NCI-H2196 (cell line): ENCODE measurements at regions not wholly inside any gene's neighbourhood (a gene's known extent, or its start where the extent isn't known, plus 50 kb on each side); places are given as distances from the start of the nearest gene placed in this dataset.
"Not testable (repeated sequence)": the region's sequence is repeated elsewhere in the genome, so short reads cannot be mapped to it uniquely, and the experiment has no call there.

ENCODE experiments used
- DNase-seq: peaks from one replicate; lab custom pipeline; 2025; ENCODE audit not compliant: unreplicated experiment; lab: John Stamatoyannopoulos, UW

GRCh38 chr2:95685513-95685912 lies 93.7 kb downstream of the TRIM43 start:
- no peak for DNase-seq

- DNase-seq = not testable (repeated sequence)
These were observed 94.4 kb downstream of the TRIM43 start for GRCh38 chr2:95686056-95686825.

DNA sequence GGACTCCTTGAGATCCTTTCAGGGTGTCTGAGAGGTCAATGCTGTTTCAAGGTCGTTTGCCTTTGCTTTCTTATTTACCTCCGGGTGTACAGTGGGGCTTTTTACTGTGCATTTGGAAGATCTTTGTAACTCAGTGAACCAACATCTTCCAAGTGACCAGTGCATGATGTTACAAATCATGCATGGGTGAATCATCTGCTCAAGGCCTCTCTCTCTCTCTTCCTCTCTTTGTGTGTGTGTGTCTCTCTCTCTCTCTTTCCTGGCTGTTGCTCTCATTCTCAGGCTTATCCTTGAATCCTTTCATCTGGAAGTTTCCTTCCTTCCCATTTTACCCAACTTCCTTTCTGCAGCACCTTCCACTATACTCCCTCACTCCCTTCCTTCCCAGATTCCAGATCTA lies 96.1 kb downstream of the TRIM43 start:
- DNase-seq = not testable (repeated sequence)

DNA sequence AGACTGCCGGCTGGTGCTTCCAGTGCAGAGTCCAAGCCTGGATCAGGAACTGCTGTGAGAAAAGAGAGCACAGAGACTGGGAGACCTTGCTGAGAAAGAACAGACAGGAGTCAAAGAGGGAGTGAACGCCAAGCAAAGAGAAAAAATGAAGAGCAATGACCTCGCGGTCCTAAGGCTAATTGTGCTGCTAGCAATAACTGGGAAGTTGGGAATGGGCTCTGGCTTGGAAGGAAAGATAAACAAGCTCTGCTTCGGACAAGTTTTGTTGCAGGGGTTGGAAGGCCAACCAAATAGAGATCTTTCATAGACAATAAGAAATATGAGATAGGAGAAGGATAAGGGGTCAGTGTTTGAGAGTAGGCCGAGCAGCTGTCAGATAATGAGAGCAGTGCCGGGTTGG lies 99.4 kb downstream of the TRIM43 start:
- DNase-seq = not testable (repeated sequence)

- not testable (repeated sequence) for DNase-seq
These were observed 101.5 kb downstream of the TRIM43 start for GRCh38 chr2:95693071-95693846.

DNA sequence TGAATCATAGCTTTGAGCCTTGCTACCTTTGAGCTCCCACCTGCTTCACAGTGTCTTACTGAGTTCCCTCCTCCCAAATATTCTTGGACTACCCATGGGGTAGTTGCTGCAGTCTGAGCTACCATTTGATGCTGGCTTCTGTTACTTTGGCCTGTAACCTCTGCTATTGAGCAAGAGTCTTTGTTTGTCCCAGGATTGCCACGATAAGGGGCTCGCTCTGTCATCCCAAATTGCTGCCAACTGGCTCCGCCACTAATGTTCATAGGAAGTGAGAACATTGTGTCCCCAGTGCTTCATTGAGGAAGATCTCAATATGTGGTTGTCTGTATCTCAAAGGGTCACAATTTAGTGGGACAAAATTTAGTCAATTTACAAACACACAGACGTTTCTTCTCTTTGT lies 103.8 kb downstream of the TRIM43 start:
- no peak for DNase-seq

DNA sequence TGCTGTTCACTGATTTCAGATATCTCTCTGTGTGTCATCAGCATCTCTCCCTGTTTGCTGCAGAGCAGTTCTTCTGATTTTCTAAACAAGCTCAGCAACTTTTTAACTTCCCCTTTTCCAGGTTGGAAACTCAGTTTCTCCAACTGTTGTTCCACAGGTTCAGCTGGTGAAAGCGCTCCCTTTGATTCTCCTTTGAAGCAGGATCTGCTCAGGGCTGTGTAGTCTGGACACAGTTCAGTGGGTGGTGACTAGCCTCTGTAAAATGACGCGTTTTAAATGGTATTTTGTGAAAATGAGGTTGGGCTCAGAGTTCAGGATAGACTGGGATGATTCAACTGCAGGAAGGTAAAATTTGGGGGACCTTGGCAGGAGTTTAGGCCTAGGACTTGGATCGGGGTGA lies 106.3 kb downstream of the TRIM43 start:
- DNase-seq = no peak

- not testable (repeated sequence) for DNase-seq
These were observed 107.7 kb downstream of the TRIM43 start for GRCh38 chr2:95699201-95700184.

DNA sequence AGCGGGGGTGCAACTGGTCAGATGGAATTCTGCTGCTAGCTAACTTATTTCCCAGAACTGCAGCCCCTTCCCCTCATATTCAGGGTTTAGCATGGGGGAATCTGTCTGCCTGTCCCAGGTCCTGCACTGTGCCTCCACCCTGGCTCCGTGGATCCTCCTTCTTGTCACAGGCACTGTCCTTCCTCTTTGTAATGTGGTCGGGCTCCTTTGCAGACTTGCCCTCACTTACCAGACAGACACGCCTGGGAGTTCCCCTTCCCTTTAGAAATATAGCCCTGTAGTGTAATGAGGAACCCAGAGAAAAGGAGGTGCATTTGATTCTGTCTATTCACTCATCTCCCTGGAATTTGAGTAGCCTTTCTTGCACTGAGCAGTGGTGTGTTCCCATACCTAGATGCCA lies 108.7 kb downstream of the TRIM43 start:
- no peak for DNase-seq

DNA sequence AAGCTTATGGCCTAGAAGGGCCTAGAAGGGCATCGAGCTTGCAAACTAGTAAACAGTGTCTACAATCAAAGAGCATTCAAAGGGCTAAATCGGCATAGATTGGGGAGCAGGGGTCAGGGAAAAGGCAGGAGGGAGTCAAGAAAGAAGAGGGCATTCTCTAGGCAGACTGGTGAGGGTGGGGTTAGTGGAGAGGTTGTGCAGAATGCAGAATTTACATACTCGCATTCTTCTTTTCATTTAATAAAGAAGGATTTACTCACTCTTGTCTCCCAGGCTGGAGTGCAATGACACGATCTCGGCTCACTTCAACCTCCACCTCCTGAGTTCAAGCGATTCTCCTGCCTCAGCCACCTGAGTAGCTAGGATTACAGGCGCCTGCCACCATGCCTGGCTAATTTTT lies 110.7 kb downstream of the TRIM43 start:
- DNase-seq = no peak

GRCh38 chr2:95707161-95707560 lies 115.4 kb downstream of the TRIM43 start:
- DNase-seq = not testable (repeated sequence)

DNA sequence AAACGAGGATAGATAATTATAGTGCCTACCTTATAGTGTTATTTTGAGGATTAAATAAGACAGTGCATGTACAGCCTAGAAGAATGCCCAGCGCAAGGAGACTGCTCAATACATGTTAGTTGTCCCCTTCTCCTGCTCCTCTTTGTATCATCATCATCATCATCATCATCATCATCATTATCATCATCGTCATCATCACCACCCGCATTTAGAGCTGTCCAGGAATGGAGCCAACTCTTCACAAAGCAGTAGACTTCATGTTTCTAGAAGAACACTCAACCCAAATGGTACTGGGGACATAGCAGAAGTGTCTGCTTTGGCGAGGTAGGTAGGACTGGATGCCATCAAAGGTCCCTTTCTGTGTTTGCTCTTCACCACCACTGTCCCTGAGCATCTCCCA lies 116.0 kb downstream of the TRIM43 start:
- DNase-seq = no peak

DNA sequence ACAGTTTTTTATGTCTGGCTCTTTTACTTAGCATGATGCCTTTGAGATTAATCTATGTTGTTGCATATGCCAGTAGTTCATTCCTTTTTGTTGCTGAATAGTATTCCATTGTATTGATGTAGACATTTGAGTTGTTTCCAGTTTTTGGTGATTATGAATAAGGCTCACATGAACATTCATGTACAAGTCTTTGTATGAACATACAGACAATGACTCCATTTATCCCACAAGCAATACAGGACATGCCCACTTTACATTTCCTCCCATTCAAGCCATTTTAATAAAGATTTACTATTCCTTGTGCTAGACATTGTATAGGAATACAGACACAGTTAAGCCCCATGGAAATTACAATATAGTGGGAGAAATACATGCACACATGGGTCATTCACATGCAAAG lies 118.0 kb downstream of the TRIM43 start:
- no peak for DNase-seq

DNA sequence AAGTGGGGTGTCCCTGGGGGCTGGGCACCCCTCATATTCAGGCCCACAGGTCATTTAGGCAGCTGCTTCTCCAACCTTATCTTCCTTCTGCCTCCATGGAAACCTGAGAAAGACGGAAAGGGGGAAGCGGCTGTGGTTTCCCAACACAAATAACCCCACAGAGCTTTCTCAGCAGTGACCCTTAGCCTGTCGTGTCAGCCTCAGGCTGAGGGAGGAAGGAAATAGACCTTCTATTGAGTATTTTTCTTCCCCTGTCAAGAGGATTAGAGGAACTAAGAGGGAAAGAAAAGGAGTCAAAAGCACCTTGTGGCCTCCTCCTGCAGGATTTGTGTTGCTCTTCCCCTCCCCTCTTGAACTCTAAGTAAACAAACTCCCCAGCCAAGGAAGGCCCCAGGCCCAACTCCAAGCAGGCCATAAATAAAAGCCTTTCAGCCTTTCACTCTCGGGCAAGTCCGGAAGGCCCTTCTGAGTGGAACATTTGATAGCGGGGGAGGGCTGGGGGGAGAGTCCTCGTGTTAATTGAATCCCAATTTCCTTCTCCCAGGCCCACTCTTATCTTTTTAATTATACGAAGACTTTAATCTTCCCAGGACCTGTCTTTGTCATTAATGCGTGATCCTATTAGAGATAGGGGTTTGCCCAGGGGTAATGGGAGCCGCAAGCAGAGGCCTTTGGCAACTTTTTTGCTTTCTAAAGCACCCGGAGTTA lies 121.8 kb downstream of the TRIM43 start:
- DNase-seq = not testable (repeated sequence)

DNA sequence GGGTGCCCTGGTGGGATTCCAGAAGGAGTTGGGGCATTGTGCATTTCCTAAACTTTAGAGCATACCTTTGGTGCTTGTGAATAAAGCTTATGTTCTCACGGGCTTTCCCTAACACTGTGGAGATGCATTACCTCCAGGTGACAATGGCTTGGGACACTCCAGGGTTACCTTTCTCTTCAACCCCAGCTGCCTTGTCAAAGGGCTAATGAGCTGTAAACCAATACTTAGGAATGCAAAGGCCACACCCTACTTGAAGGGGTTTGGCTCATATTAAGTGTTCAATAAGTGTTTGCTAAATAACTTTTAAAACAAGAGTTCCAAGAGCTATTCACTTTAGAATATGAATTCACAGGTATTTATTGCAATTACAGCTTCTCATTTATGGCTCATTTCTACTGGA lies 122.6 kb downstream of the TRIM43 start:
- DNase-seq = not testable (repeated sequence)

- no peak for DNase-seq
These were observed 127.8 kb downstream of the TRIM43 start for GRCh38 chr2:95719473-95720060.

DNA sequence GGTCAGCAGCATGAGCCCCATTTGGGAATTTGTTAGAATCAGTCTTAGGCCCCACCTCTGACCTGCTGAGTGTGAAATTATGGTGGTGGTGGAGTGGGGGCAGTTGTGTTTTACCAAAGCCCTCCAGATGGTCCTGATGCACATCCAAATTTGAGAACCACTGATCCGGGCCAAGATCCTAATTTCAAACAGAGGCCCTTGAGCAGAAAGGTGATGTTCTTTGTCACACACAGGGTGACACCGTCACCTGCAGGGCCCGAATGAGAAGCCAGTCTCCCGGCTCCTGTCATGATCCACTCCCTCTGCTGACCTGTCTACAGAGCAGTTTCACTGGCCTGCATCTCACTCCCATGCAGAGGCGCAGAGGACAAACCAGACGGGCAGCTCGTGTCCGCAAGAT lies 129.9 kb downstream of the TRIM43 start:
- DNase-seq = no peak

DNA sequence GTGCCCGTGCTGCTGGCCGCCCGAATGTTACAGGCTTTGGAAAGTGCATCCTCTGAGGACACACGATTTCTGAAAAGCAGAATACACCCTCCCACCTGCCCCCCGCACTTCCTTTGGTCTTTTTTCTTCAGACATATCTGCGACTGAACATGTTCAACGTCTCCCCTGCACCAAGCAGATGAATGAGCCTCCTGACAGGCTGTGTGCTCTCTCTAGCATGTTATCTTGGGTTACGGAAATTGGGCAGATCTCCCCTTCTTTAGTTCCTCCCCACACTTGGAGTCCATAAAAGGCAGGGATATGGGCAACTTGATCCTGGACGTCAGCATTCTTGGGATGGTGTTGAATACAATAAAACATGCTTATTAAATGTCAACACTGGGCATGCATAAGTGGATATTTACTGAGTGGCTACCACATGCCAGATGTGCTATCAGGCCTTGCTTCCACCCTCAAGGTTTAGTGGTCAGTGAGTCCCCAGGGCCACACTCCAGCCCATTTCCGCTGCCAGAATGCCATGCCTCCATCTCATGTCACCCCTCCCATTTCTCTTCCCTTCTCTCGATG lies 130.4 kb downstream of the TRIM43 start:
- no peak for DNase-seq

DNA sequence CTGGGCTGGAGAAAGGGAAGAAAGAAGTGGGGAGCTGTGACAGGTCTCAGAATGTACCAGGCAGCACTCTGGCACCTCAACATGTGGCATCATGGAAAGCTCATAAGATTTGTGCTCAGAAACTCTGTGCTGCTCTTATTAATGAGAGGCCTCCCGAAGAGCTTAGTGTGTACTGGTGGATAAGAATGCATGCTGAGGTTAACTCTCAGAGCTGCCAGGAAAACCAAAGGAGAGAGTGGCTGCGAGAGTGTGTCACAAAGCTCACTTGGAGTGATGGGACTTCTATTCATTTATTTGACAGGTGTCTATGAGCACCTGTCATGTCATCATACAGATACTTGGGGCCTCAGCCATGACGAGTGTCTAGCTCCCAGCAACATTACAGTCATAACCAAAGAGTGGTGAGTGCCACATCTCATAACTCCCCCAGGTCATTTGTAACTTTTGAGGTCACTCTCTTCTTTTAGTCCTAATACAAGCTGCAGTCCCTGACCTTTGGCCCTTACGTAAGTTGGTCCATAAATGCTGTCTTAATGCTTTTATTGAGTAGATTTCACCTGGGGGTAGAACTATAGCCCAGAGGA lies 131.9 kb downstream of the TRIM43 start:
- not testable (repeated sequence) for DNase-seq
